ENCODE measurements at regions not wholly inside any gene's neighbourhood (a gene's known extent, or its start where the extent isn't known, plus 50 kb on each side); places are given as distances from the start of the nearest gene placed in this dataset.

DNA sequence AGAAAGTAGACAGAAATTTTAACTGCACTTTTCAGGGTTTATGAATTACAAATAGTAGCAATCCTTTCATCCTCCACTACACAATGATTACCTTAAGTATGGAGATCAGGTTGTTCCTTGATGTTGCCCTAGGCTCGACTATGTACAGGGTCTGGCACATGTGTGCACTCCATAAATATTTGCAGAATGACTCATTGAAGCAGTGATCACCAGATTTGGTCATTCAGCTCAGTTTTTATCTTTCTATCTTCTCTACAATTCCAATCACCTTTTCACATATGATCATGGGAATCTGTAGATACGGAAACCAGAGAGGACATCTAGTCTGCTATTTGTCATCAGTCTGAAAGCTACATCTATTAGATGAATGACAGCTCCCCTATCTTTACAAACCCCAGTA lies 171.7 kb upstream of the HCCS start:
- DNase-seq (ENCODE audit: extremely low spot score) = no peak
- Histone ChIP-seq H3K4me3 (ENCODE audit: low read depth, low read length) (no peak overlapping the region), H3K27ac (ENCODE audit: low read depth) (no peak overlapping the region), H3K36me3 (ENCODE audit: insufficient read depth) (no peaks in the 10 kb centered on the region), H3K4me1 (ENCODE audit: insufficient read depth) (no peaks in the 10 kb centered on the region)
- whole genome bisulfite sequencing = 46% methylated on average over 2 of the region's 2 CpGs

- no peak for DNase-seq (ENCODE audit: extremely low spot score)
- H3K36me3 ChIP-seq (ENCODE audit: insufficient read depth) = no peaks in the 10 kb centered on the region
- H3K27ac ChIP-seq (ENCODE audit: low read depth) = no peak overlapping the region
- WGBS = 81% methylated on average over 8 of the region's 8 CpGs
- H3K4me3 ChIP-seq (ENCODE audit: low read depth, low read length) = no peak overlapping the region
- no peaks in the 10 kb centered on the region for H3K4me1 ChIP-seq (ENCODE audit: insufficient read depth)
Measured at GRCh38 chrX:10944136-10944885, 166.8 kb upstream of the HCCS start.

GRCh38 chrX:10945498-10945897 lies 165.6 kb upstream of the HCCS start:
- no peak for DNase-seq (ENCODE audit: extremely low spot score)
- H3K36me3 ChIP-seq (ENCODE audit: insufficient read depth) = no peaks in the 10 kb centered on the region
- 81% methylated on average over 4 of the region's 4 CpGs for WGBS
- no peaks in the 10 kb centered on the region for H3K4me1 ChIP-seq (ENCODE audit: insufficient read depth)
- H3K27ac ChIP-seq (ENCODE audit: low read depth) = no peak overlapping the region
- no peak overlapping the region for H3K4me3 ChIP-seq (ENCODE audit: low read depth, low read length)

GRCh38 chrX:10949541-10949940 lies 161.6 kb upstream of the HCCS start:
- H3K4me1 ChIP-seq (ENCODE audit: insufficient read depth) = no peaks in the 10 kb centered on the region
- no peak for DNase-seq (ENCODE audit: extremely low spot score)
- no peak overlapping the region for H3K4me3 ChIP-seq (ENCODE audit: low read depth, low read length)
- H3K27ac ChIP-seq (ENCODE audit: low read depth) = no peak overlapping the region
- no peaks in the 10 kb centered on the region for H3K36me3 ChIP-seq (ENCODE audit: insufficient read depth)

DNA sequence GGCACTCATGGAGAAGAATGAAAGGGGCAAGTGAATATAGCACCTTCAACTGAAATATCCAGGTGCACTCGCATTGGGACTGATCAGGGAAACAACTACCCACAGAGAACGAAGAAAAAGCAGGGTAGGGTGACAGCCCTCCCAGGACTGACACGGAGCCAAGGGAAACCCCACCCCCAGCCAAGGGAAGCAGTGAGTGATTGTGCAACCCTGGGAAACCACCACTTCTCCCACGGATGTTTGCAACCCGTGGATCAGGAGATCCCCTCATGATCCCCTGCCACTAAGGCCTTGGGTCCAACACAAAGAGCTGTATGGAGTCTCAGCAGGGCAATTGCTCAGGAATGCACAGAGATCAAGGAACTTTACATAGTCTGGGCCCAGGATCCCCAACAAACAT lies 158.5 kb upstream of the HCCS start:
- H3K36me3 ChIP-seq (ENCODE audit: insufficient read depth) = no peaks in the 10 kb centered on the region
- WGBS = 46% methylated on average over 5 of the region's 5 CpGs
- H3K4me1 ChIP-seq (ENCODE audit: insufficient read depth) = no peaks in the 10 kb centered on the region
- no peak for DNase-seq (ENCODE audit: extremely low spot score)
- H3K27ac ChIP-seq (ENCODE audit: low read depth) = no peak overlapping the region
- H3K4me3 ChIP-seq (ENCODE audit: low read depth, low read length) = no peak overlapping the region

DNA sequence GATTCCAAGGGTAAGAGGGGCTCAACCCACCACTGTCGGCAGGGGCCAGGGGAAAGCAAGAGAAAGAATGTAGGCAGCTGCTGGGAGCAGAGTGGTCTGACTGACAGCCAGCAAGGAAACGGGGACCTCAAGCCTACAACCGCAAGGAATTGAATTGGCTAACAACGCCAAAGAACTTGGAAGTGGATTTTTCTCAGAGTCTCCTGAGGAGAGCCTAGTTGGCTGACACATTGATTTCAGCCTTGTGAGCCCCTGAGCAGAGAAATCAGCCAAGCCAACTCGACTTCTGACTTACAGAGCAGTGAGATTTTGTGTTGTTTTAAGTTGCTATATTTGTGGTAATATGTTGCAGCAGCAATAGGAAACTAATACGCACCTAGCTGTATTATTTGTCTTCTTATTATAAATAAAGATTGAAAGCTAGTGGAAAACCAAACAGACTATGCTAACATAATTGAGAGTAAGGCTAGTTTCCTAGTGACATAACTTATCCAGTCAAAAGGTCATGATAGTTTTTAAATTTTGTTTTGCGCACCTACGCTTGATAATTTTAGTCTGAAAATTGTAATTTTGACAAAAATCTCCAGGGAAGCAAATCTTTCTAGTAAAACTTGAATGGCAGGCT lies 145.8 kb upstream of the HCCS start:
- 92% methylated on average over 8 of the region's 8 CpGs for WGBS
- Histone ChIP-seq H3K4me1 (ENCODE audit: insufficient read depth) (no peaks in the 10 kb centered on the region), H3K27ac (ENCODE audit: low read depth) (no peak overlapping the region), H3K4me3 (ENCODE audit: low read depth, low read length) (no peak overlapping the region), H3K36me3 (ENCODE audit: insufficient read depth) (no peaks in the 10 kb centered on the region)
- DNase-seq (ENCODE audit: extremely low spot score) = no peak

DNA sequence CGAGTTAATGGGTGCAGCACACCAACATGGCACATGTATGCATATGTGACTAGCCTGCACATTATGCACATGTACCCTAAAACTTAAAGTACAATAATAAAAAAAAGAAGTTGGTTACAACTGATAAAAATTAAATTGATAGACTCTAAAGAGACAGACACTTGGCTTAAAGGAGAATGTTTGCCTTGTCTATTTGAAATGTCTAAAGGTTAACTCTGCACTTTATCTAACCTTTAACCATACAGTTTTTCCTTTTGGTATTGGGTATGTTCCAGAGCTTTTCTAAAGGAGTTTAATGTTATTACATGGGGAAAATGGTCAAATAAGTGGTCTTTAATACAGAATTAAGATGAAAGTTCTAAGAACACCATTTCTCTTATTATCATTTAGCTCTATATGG lies 145.1 kb upstream of the HCCS start:
- no peaks in the 10 kb centered on the region for H3K36me3 ChIP-seq (ENCODE audit: insufficient read depth)
- WGBS = 95% methylated on average over 1 of the region's 1 CpG
- H3K27ac ChIP-seq (ENCODE audit: low read depth) = no peak overlapping the region
- H3K4me3 ChIP-seq (ENCODE audit: low read depth, low read length) = no peak overlapping the region
- no peaks in the 10 kb centered on the region for H3K4me1 ChIP-seq (ENCODE audit: insufficient read depth)
- no peak for DNase-seq (ENCODE audit: extremely low spot score)

DNA sequence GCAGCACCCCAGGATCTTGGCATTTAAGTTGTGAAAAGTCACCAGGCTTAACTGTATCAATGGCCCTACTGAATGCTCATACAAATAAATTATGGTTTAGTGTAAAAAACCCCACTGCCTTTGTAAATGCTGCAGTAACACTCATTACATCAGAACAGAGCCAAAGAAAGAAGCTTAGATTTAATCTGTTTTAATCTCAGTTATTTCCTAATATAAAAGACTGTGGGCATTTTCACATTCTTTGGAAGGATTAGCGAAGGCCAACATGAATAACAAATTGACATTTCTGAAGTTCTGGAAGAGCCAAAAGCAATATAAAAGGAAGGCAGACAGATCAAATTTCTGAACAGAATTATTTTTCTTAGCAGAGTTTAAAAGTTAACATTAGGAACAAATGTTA lies 140.0 kb upstream of the HCCS start:
- no peaks in the 10 kb centered on the region for H3K4me1 ChIP-seq (ENCODE audit: insufficient read depth)
- H3K27ac ChIP-seq (ENCODE audit: low read depth) = no peak overlapping the region
- no peaks in the 10 kb centered on the region for H3K36me3 ChIP-seq (ENCODE audit: insufficient read depth)
- no peak for DNase-seq (ENCODE audit: extremely low spot score)
- 75% methylated on average over 1 of the region's 1 CpG for WGBS
- no peak overlapping the region for H3K4me3 ChIP-seq (ENCODE audit: low read depth, low read length)

DNA sequence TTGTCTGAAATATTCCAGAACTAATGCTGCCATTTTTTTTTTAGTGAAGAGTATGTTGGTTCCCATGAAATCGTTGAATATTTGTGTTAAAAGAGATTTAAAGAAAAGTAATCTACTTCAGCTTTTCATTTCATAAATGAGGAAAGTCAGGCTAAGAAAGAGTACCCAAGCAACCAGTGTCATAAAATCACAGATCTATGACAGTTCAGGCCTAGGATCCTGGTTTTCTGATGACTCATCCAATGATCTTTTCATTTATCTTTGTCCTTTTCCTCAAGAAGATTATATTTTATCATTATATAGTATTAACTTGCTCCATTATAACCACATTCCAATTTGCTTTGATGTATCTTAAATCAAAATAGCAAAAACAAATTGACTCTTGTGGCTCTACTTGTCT lies 139.4 kb upstream of the HCCS start:
- no peaks in the 10 kb centered on the region for H3K36me3 ChIP-seq (ENCODE audit: insufficient read depth)
- 53% methylated on average over 1 of the region's 1 CpG for WGBS
- no peak for DNase-seq (ENCODE audit: extremely low spot score)
- H3K27ac ChIP-seq (ENCODE audit: low read depth) = no peak overlapping the region
- H3K4me1 ChIP-seq (ENCODE audit: insufficient read depth) = no peaks in the 10 kb centered on the region
- H3K4me3 ChIP-seq (ENCODE audit: low read depth, low read length) = no peak overlapping the region

DNA sequence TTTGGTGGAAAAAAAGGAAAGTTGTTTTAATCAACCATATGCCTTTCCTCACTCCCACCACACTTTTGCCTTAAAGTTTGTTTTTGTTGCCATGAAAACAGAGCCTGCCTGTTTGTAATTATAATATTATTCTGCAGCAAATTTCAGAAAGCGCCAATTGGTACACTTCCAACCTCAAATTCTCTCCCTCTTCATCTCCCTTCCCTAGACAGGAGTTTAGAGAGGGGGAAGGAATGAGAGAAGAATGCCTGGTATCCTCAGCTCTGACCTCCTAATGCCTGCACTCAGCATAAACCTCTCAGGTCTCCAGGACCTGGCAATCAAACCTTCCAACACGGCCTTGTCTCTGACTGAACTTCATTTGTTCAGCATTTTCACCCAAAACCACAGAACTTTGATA lies 138.4 kb upstream of the HCCS start:
- no peaks in the 10 kb centered on the region for H3K4me1 ChIP-seq (ENCODE audit: insufficient read depth)

DNA sequence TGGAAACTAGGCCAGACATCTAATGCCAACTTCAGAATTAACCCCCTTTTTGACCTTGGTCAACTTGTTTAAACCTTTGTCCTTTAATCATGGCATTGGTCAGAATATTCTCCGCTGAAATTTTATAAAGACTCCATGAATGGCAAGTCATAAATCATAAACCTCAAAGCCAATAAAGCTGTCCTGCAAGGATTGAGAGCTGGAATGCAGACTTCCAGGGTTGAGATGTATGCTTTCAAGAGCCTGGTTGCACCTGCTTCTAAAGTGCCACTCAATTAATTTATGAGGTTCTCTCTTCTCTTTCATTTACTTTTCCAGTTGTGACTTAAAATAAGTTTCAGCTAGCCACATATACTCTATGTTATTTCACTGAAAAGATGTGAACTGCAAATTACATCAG lies 136.2 kb upstream of the HCCS start:
- Histone ChIP-seq H3K4me3 (ENCODE audit: low read depth, low read length) (no peak overlapping the region), H3K36me3 (ENCODE audit: insufficient read depth) (no peaks in the 10 kb centered on the region), H3K27ac (ENCODE audit: low read depth) (no peak overlapping the region), H3K4me1 (ENCODE audit: insufficient read depth) (no peaks in the 10 kb centered on the region)
- no peak for DNase-seq (ENCODE audit: extremely low spot score)
- 52% methylated on average over 1 of the region's 1 CpG for WGBS

More for the DNA sequence above, 138.4 kb upstream of the HCCS start:
- 54% methylated on average over 2 of the region's 2 CpGs for WGBS
- Histone ChIP-seq H3K36me3 (ENCODE audit: insufficient read depth) (no peaks in the 10 kb centered on the region), H3K4me3 (ENCODE audit: low read depth, low read length) (no peak overlapping the region), H3K27ac (ENCODE audit: low read depth) (no peak overlapping the region)
- no peak for DNase-seq (ENCODE audit: extremely low spot score)

- no peaks in the 10 kb centered on the region for H3K36me3 ChIP-seq (ENCODE audit: insufficient read depth)
- no peak overlapping the region for H3K27ac ChIP-seq (ENCODE audit: low read depth)
- no peak for DNase-seq (ENCODE audit: extremely low spot score)
- WGBS = 91% methylated on average over 1 of the region's 1 CpG
- H3K4me1 ChIP-seq (ENCODE audit: insufficient read depth) = no peaks in the 10 kb centered on the region
- no peak overlapping the region for H3K4me3 ChIP-seq (ENCODE audit: low read depth, low read length)
Measured at GRCh38 chrX:10979956-10980355, 131.2 kb upstream of the HCCS start.

DNA sequence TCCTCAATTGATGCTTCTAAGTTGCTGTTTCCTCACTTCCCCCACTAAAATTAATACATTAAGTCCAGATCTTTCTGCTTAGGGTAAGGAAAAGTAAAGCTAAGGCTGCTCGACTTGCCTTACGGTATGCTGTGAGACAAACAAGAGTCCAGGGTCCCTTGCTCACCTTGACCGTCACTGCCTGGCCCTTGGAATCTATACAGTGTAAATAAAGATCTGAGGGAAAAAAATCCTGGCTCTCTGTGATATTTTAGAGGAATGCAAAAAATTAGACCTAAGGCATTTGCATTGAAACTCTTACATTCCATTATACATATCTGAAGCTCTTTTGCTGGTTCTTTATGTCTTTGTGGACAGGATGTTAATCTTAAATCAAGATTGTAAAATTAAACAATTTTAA lies 129.6 kb upstream of the HCCS start:
- Histone ChIP-seq H3K4me3 (ENCODE audit: low read depth, low read length) (no peak overlapping the region), H3K4me1 (ENCODE audit: insufficient read depth) (no peaks in the 10 kb centered on the region), H3K36me3 (ENCODE audit: insufficient read depth) (no peaks in the 10 kb centered on the region), H3K27ac (ENCODE audit: low read depth) (no peak overlapping the region)
- 93% methylated on average over 3 of the region's 3 CpGs for WGBS
- no peak for DNase-seq (ENCODE audit: extremely low spot score)

DNA sequence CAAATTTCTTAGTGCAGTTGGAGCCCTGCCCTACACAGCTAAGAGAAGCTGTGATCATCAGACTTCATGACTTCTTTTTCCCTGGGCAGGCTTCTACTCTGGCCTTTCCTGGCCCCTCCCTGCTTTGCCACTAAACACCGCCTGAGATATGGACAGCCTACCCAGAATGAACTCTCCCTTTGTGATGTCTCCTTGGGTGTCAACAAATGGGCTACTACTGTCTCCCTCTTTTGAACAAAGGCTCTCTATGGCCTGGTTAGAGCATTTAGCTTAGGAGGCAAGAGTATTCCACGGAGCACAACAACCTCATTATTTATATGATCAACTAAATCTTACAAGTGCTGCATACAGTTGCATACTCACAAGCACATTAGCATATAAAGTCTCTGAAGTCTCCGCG lies 127.6 kb upstream of the HCCS start:
- 94% methylated on average over 4 of the region's 4 CpGs for WGBS
- DNase-seq (ENCODE audit: extremely low spot score) = no peak
- no peak overlapping the region for H3K27ac ChIP-seq (ENCODE audit: low read depth)
- H3K4me3 ChIP-seq (ENCODE audit: low read depth, low read length) = no peak overlapping the region
- no peaks in the 10 kb centered on the region for H3K36me3 ChIP-seq (ENCODE audit: insufficient read depth)
- H3K4me1 ChIP-seq (ENCODE audit: insufficient read depth) = no peaks in the 10 kb centered on the region
